ENCODE measurements at regions not wholly inside any gene's neighbourhood (a gene's known extent, or its start where the extent isn't known, plus 50 kb on each side); places are given as distances from the start of the nearest gene placed in this dataset.

DNA sequence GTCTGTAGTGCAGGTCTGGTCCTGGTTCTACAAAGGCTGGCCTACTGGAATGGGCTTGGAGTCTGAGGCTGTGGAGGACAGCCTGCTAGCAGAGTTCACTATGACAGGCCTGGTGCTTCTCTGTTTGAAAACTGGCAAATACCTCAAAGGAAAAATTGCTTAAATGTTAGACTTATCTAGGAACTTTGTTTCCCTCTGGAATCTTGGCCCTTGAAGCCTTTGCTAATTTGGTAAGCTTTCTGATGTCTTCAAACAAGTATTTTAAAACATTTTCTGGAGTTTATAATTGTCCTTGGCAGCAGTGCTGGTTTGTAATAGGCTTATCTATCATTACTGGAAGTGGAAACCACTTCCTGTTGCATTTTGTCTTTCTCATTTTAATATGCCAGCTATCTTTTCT, 139.7 kb downstream of the TMEM26 start:
- no peaks in the 10 kb centered on the region for H3K36me3 Mint-ChIP-seq
- TF ChIP-seq RELA (CRISPR knock-in tag; IDR thresholded peaks at IDR 0.05; ENCODE audit: borderline replicate concordance) (no peak), JUN (CRISPR knock-in tag; IDR thresholded peaks at IDR 0.05) (no peak), NFE2L1 (CRISPR knock-in tag; IDR thresholded peaks at IDR 0.05) (no peak), ZNF416 (CRISPR knock-in tag; IDR thresholded peaks at IDR 0.05) (no peak)
- CTCF ChIA-PET, result no interaction called here

GRCh38 chr10:61304746-61305145, 148.4 kb downstream of the TMEM26 start:
- Mint-ChIP-seq H3K27me3 (ENCODE audit: low read depth) (no peaks in the 10 kb centered on the region), H3K4me3 (no peak overlapping the region), H3K27ac (no peak overlapping the region), H3K9me3 (no peaks in the 10 kb centered on the region), H3K36me3 (no peaks in the 10 kb centered on the region), H3K4me1 (no peaks in the 10 kb centered on the region)
- DNase-seq (ENCODE audit: low spot score) (no peak), ATAC-seq (no peak)
- TF ChIP-seq, protein P1, sequence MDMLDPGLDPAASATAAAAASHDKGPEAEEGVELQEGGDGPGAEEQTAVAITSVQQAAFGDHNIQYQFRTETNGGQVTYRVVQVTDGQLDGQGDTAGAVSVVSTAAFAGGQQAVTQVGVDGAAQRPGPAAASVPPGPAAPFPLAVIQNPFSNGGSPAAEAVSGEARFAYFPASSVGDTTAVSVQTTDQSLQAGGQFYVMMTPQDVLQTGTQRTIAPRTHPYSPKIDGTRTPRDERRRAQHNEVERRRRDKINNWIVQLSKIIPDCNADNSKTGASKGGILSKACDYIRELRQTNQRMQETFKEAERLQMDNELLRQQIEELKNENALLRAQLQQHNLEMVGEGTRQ (CRISPR knock-in tag; IDR thresholded peaks at IDR 0.05), result no peak
- TF ChIP-seq SP1 (CRISPR knock-in tag; conservative IDR thresholded peaks at IDR 0.05) (no peak), ZSCAN18 (CRISPR knock-in tag; IDR thresholded peaks at IDR 0.05) (no peak), NFATC4 (CRISPR knock-in tag; IDR thresholded peaks at IDR 0.05) (no peak), CREB1 (CRISPR knock-in tag; IDR thresholded peaks at IDR 0.05) (no peak)
- TF ChIP-seq, protein P2, sequence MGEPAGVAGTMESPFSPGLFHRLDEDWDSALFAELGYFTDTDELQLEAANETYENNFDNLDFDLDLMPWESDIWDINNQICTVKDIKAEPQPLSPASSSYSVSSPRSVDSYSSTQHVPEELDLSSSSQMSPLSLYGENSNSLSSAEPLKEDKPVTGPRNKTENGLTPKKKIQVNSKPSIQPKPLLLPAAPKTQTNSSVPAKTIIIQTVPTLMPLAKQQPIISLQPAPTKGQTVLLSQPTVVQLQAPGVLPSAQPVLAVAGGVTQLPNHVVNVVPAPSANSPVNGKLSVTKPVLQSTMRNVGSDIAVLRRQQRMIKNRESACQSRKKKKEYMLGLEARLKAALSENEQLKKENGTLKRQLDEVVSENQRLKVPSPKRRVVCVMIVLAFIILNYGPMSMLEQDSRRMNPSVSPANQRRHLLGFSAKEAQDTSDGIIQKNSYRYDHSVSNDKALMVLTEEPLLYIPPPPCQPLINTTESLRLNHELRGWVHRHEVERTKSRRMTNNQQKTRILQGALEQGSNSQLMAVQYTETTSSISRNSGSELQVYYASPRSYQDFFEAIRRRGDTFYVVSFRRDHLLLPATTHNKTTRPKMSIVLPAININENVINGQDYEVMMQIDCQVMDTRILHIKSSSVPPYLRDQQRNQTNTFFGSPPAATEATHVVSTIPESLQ (CRISPR knock-in tag; IDR thresholded peaks at IDR 0.05), result no peak
- ChIA-PET POLR2A (no interaction called here), CTCF (no interaction called here)

More for the DNA sequence above, 139.7 kb downstream of the TMEM26 start:
- no peak overlapping the region for H3K27ac Mint-ChIP-seq
- H3K4me3 Mint-ChIP-seq, result no peak overlapping the region
- ATAC-seq (no peak), DNase-seq (ENCODE audit: low spot score) (no peak)
- H3K27me3 Mint-ChIP-seq (ENCODE audit: low read depth), result no peaks in the 10 kb centered on the region
- peaks cover 10% of the 10 kb centered on the region for H3K9me3 Mint-ChIP-seq
- POLR2A ChIA-PET, result no interaction called here
- no peaks in the 10 kb centered on the region for H3K4me1 Mint-ChIP-seq

DNA sequence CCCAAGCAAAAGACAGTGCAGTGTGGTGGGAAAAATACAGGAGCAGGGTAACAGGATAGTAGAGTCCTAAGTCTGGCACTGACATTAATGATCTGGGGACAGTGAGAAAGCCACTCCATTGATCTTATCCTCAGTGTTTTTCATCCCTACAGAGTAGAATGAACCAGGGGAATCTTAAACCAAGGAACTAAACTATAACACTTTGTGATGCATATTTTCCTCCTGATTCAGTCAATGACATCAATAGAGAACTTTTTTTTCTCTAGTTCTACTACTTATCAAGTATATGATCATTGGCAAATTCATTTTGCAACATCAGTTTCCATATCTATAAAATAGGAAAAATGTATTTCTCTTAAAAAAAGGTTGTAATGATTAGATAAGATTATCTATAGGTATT, 151.1 kb downstream of the TMEM26 start:
- no peak overlapping the region for H3K4me3 Mint-ChIP-seq

More for the DNA sequence above, 151.1 kb downstream of the TMEM26 start:
- peaks cover 20% of the 10 kb centered on the region for H3K9me3 Mint-ChIP-seq
- no peak overlapping the region for H3K27ac Mint-ChIP-seq
- H3K36me3 Mint-ChIP-seq, result peaks cover 11% of the 10 kb centered on the region
- no peak for ATAC-seq
- TF ChIP-seq GRHL2 (CRISPR knock-in tag; IDR thresholded peaks at IDR 0.05; ENCODE audit: insufficient replicate concordance, severe bottlenecking) (no peak), OVOL2 (CRISPR knock-in tag; IDR thresholded peaks at IDR 0.05; ENCODE audit: borderline replicate concordance) (no peak), PRRX2 (CRISPR knock-in tag; IDR thresholded peaks at IDR 0.05) (no peak), SMAD4 (CRISPR knock-in tag; IDR thresholded peaks at IDR 0.05) (no peak), NR2C2 (CRISPR knock-in tag; IDR thresholded peaks at IDR 0.05) (no peak), ZBTB21 (CRISPR knock-in tag; IDR thresholded peaks at IDR 0.05; ENCODE audit: borderline replicate concordance) (no peak), ZNF317 (CRISPR knock-in tag; IDR thresholded peaks at IDR 0.05; ENCODE audit: borderline replicate concordance, low read depth) (no peak), NR1H2 (CRISPR knock-in tag; IDR thresholded peaks at IDR 0.05) (no peak), FOXJ3 (CRISPR knock-in tag; IDR thresholded peaks at IDR 0.05; ENCODE audit: borderline replicate concordance) (no peak), TEAD4 (CRISPR knock-in tag; IDR thresholded peaks at IDR 0.05) (no peak), SOX15 (CRISPR knock-in tag; IDR thresholded peaks at IDR 0.05) (no peak), NFE2L1 (CRISPR knock-in tag; IDR thresholded peaks at IDR 0.05) (no peak), SMAD3 (CRISPR knock-in tag; IDR thresholded peaks at IDR 0.05; ENCODE audit: borderline replicate concordance) (no peak), TP53 (CRISPR knock-in tag; IDR thresholded peaks at IDR 0.05) (no peak), SP1 (CRISPR knock-in tag; conservative IDR thresholded peaks at IDR 0.05) (no peak)
- TF ChIP-seq, protein P3, sequence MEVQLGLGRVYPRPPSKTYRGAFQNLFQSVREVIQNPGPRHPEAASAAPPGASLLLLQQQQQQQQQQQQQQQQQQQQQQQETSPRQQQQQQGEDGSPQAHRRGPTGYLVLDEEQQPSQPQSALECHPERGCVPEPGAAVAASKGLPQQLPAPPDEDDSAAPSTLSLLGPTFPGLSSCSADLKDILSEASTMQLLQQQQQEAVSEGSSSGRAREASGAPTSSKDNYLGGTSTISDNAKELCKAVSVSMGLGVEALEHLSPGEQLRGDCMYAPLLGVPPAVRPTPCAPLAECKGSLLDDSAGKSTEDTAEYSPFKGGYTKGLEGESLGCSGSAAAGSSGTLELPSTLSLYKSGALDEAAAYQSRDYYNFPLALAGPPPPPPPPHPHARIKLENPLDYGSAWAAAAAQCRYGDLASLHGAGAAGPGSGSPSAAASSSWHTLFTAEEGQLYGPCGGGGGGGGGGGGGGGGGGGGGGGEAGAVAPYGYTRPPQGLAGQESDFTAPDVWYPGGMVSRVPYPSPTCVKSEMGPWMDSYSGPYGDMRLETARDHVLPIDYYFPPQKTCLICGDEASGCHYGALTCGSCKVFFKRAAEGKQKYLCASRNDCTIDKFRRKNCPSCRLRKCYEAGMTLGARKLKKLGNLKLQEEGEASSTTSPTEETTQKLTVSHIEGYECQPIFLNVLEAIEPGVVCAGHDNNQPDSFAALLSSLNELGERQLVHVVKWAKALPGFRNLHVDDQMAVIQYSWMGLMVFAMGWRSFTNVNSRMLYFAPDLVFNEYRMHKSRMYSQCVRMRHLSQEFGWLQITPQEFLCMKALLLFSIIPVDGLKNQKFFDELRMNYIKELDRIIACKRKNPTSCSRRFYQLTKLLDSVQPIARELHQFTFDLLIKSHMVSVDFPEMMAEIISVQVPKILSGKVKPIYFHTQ (CRISPR knock-in tag; IDR thresholded peaks at IDR 0.05), result no peak
- no peaks in the 10 kb centered on the region for H3K4me1 Mint-ChIP-seq
- H3K27me3 Mint-ChIP-seq (ENCODE audit: low read depth), result no peaks in the 10 kb centered on the region
- ChIA-PET POLR2A (no interaction called here), CTCF (no interaction called here)
- no peak for DNase-seq (ENCODE audit: low spot score)
